ENCODE measurements at regions not wholly inside any gene's neighbourhood (a gene's known extent, or its start where the extent isn't known, plus 50 kb on each side); places are given as distances from the start of the nearest gene placed in this dataset.
A peak's percentile ranks its signal among the peaks of the same experiment; 100 is the strongest.

GRCh38 chr7:130890176-130891020 lies 156.4 kb upstream of the KLF14 start:
- no peak for TF ChIP-seq CTCF (IDR thresholded peaks at IDR 0.05)
- peak in 1 of 2 donors; percentile 57 for TF ChIP-seq POLR2A (IDR thresholded peaks at IDR 0.05)
